ENCODE measurements at regions not wholly inside any gene's neighbourhood (a gene's known extent, or its start where the extent isn't known, plus 50 kb on each side); places are given as distances from the start of the nearest gene placed in this dataset.

DNA sequence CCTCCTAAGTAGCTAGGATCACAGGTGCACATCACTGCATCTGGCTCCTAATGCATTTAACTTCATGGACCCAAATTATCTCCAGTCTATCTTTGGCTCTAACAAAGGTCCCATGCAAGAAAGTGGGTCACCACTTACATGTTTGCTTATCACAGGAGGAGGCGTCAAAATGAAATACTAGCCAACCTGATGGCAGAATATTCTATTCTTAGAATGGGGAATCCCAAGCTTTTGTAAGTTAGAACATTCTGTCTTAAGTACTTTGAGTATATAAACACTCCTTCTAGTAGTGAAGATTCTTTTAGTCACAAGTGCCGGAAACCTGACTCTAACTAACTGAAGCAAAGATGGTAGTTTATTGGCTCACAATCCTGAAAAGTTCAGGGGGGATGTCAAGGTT lies 72.0 kb upstream of the ADAMTS9 start:
- Histone ChIP-seq H3K36me3 (replicated peaks; ENCODE audit: control insufficient read depth, insufficient read depth, low read length) (no peaks in the 10 kb centered on the region), H3K4me3 (ENCODE audit: insufficient read depth, low read depth, low read length) (no peak overlapping the region), H3K27me3 (ENCODE audit: control insufficient read depth, insufficient read depth, low read length) (no peaks in the 10 kb centered on the region)
- no peak for DNase-seq

DNA sequence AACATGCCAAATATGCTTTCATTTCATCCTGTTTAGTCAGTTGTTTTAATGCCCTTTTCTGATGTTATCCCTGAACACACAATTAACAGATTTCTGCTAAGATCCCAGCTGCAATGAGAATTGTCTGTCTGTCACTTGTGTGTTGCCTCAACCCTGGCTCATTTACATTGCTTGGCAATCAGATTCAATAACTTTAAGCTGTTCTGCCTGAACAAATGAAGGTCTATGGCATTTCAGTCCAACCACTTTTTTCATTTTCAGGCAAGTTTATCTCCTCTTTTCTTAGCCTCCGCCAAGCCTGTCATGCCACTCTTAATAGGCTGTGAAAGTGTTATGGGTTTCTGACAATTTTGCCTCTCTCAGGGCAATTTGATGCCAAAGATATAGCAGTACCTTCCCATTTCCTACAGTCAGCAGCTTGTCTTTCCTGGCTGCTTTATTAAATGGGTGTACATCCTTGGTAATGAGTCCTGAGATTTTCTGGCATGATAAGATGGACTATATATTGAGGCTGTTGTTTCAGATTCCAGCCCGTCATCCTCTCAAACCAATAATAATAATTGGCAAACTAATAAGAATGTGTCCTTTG lies 68.7 kb upstream of the ADAMTS9 start:
- H3K4me3 ChIP-seq (ENCODE audit: insufficient read depth, low read depth, low read length): no peak overlapping the region
- DNase-seq: no peak
- no peaks in the 10 kb centered on the region for H3K27me3 ChIP-seq (ENCODE audit: control insufficient read depth, insufficient read depth, low read length)
- no peaks in the 10 kb centered on the region for H3K36me3 ChIP-seq (replicated peaks; ENCODE audit: control insufficient read depth, insufficient read depth, low read length)

DNA sequence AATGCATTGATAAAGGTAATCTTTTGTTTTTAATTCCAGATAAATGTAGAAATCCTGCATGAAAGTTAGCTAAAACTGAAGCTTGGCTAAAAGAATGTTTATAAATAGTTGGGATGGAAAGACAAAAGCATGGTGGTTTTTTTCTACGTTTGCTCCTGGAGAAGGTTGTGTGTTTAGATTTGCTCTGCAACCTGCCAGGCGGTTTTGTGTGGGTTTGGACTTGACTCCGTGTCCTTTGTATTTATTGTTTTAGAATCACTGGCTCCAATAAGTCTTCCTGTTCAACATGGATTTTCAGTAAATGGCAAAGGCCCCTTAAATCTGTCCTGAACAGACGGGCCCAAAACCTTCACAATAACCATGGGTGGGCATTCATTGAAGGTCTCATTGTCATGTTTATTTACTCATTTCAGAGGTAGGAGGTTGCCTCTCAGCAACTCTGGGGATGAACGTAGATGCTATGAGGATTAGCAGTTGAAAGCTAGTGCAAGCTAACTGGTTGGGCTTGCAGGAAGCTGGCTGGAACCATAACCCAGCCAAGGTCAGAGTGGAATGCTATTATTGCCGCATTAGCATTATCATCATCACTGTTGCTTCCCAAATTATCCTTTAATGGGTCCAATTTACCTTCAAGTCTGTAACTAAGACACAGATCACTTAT lies 60.6 kb upstream of the ADAMTS9 start:
- peak; percentile 60 for DNase-seq
- H3K4me3 ChIP-seq (ENCODE audit: insufficient read depth, low read depth, low read length): no peak overlapping the region
- no peaks in the 10 kb centered on the region for H3K27me3 ChIP-seq (ENCODE audit: control insufficient read depth, insufficient read depth, low read length)
- no peaks in the 10 kb centered on the region for H3K36me3 ChIP-seq (replicated peaks; ENCODE audit: control insufficient read depth, insufficient read depth, low read length)

DNA sequence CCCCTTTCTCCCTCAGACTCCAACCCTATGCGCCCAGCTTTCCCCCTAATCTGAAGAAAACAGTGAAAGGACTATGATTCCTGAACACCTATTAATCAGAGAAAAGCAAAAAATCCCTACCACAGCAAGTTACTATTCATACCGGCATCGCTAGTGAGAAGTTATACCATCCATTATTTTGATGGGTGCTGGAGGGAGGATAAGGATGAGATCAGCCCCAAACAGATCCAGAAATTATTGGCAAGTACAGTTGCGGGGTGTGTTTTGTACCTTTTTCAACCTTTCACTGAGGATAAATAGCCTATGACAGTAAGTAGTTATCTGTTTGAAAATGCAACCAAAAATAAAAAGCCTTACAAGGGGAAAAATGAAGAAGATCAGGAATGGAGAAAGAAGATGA lies 59.9 kb upstream of the ADAMTS9 start:
- DNase-seq: no peak
- no peaks in the 10 kb centered on the region for H3K36me3 ChIP-seq (replicated peaks; ENCODE audit: control insufficient read depth, insufficient read depth, low read length)
- H3K27me3 ChIP-seq (ENCODE audit: control insufficient read depth, insufficient read depth, low read length): no peaks in the 10 kb centered on the region
- no peak overlapping the region for H3K4me3 ChIP-seq (ENCODE audit: insufficient read depth, low read depth, low read length)

DNA sequence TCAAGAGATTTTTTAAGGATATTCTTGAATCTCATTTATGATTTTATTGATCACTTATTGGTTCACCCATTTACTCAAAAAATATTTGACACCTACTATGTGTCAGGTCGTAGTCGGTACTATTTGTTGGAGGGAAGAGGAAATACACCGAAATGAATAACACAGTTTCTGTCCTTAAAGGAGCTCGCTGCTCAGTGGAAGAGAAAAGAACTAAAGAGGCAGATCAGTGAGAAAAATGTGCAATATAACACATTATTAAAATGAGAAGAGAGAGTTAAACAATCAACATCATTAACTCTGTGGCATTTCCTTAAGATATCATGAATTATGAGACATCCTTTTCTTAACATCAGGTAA lies 56.1 kb upstream of the ADAMTS9 start:
- Histone ChIP-seq H3K27me3 (ENCODE audit: control insufficient read depth, insufficient read depth, low read length) (no peaks in the 10 kb centered on the region), H3K36me3 (replicated peaks; ENCODE audit: control insufficient read depth, insufficient read depth, low read length) (no peaks in the 10 kb centered on the region), H3K4me3 (ENCODE audit: insufficient read depth, low read depth, low read length) (no peak overlapping the region)
- no peak for DNase-seq

DNA sequence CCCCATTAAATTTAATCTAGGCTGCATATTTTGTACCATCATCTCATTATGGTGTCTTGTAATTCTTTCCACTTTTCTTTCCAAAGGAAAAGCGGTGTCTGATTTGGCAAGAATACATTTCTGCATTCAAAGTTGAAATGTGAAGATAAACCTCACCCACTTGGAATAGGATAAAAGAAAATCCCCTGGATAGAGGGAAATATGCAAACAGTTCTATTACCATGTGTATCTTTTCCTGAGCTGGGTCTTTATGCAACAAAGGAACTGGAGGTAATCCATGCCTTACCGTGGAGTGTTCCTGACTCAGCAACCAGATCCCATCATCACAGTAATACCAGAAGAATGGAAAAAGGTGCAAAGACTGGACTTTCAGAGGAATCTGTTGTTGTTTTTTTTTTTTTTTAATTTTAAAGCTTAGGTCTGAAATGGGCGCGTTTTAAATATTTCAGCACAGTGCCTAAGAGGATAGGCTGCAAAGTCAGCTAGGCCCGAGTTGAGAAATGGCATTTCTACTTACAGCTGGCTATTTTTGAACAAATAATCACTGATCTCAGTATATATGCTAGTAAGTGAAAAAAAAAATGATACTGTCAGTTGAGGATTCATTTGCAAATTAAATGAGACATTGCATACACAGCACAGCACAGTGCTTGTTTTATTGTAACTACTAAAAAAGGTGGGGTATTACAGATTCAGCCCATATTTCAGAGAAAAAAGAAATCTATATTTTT lies 55.5 kb upstream of the ADAMTS9 start:
- Histone ChIP-seq H3K27me3 (ENCODE audit: control insufficient read depth, insufficient read depth, low read length) (no peaks in the 10 kb centered on the region), H3K36me3 (replicated peaks; ENCODE audit: control insufficient read depth, insufficient read depth, low read length) (no peaks in the 10 kb centered on the region), H3K4me3 (ENCODE audit: insufficient read depth, low read depth, low read length) (no peak overlapping the region)
- no peak for DNase-seq

DNA sequence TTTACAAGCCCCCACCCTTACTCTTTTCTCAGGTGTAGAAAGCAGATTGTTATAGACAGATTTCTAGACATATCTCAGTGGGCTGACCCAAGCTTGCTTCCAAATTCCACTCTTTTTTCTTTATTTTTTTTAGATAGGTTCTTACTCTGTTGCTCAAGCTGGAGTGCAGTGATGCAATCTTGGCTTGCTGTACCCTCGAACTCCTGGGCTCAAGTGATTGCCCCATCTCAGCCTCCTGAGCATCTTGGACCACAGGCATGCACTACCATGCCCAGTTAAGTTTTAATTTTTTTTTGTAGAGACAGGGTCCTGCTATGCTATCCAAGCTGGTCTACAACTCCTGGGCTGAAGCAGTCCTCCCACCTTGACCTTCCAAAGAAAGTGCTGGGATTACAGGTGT lies 53.5 kb upstream of the ADAMTS9 start:
- no peak overlapping the region for H3K4me3 ChIP-seq (ENCODE audit: insufficient read depth, low read depth, low read length)
- H3K36me3 ChIP-seq (replicated peaks; ENCODE audit: control insufficient read depth, insufficient read depth, low read length): no peaks in the 10 kb centered on the region
- H3K27me3 ChIP-seq (ENCODE audit: control insufficient read depth, insufficient read depth, low read length): no peaks in the 10 kb centered on the region
- no peak for DNase-seq

DNA sequence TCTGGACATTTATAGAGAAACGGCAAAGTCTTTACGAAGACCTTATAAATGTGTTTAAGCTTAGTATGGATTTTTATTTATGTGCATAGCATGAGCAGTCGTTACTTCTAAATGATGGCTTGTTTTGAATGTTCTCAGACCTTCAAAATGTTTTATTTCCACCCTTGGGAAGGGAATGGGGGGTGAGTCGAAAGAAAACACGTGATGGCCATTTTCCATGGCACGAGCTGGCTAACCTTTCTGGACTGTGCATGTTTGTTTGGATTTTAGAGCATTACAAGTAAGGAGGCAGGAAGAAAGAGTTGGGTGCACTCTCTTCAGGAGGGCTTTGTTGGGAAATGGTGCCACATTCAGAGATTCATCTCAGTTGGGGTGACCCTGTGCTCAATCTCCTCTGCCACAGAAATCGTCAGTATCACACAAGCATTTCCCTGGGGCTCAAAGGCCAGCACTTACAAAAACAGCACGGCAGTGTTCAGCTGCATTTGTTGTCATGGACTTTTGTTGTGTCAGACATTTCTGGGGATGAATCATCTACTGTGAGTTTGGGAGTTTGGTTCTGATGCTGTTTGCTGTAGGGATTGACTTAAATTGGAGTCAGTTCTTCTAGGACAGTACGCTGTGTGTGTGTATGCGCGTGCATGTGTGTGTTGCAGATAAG lies 52.3 kb upstream of the ADAMTS9 start:
- Histone ChIP-seq H3K4me3 (ENCODE audit: insufficient read depth, low read depth, low read length) (no peak overlapping the region), H3K27me3 (ENCODE audit: control insufficient read depth, insufficient read depth, low read length) (no peaks in the 10 kb centered on the region)
- no peak for DNase-seq

More for the DNA sequence above, 52.3 kb upstream of the ADAMTS9 start:
- H3K36me3 ChIP-seq (replicated peaks; ENCODE audit: control insufficient read depth, insufficient read depth, low read length): no peaks in the 10 kb centered on the region
